ENCODE measurements at regions not wholly inside any gene's neighbourhood (a gene's known extent, or its start where the extent isn't known, plus 50 kb on each side); places are given as distances from the start of the nearest gene placed in this dataset.

DNA sequence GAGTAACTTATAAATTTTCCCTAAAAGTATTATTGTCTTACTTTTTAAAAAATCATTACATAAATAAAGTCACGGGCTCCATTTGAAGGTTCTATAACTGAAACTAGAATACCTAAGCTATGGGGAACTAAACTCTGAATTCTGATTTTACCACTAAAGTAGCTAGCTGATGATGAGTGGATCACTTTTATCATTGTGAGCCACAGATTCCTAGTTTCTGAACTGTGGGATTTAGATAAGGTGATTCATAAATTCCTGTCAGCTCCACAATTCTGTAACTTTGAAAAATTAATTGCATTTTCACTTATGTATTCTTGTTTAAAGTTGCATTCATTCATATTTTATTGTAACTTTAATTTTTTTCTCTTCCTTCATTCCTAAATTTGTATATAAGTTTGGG lies 540.9 kb downstream of the GBA3 start:
- H4K20me1 ChIP-seq (ENCODE audit: control insufficient read depth, insufficient read depth, low read length, poor library complexity, severe bottlenecking), result no peaks in the 10 kb centered on the region
- CTCF ChIA-PET, result no interaction called here
- Mint-ChIP-seq H3K27me3 (no peaks in the 10 kb centered on the region), H3K27ac (no peak overlapping the region), H3K9me3 (ENCODE audit: insufficient read depth) (no peaks in the 10 kb centered on the region), H3K4me3 (no peak overlapping the region), H3K4me1 (no peaks in the 10 kb centered on the region)
- no peaks in the 10 kb centered on the region for H3K4me1 ChIP-seq (ENCODE audit: control insufficient read depth in 2 of 2, insufficient read depth in 2 of 2, low read length in 2 of 2)
- POLR2A ChIA-PET, result no interaction called here
- H2AFZ ChIP-seq (ENCODE audit: insufficient read depth, low read depth, low read length, poor library complexity, severe bottlenecking), result no peak overlapping the region
- H3K4me3 ChIP-seq (ENCODE audit: control extremely low read depth in 1 of 5, extremely low read depth in 1 of 5, insufficient read depth in 1 of 5, low read depth in 2 of 5, low read length in 4 of 5), result no peak overlapping the region
- H3K9me3 ChIP-seq (ENCODE audit: control extremely low read depth in 1 of 3, control insufficient read depth in 2 of 3, insufficient read depth in 1 of 3, low read length in 2 of 3), result peaks cover 1 to 3% (median 2%) of the 10 kb centered on the region in 3 donors
- intact Hi-C loops (cut with micrococcal nuclease), result no loop called here
- no peak for ATAC-seq (ENCODE audit: low read depth)
- no CpG with 5 or more reads among the region's 1 CpG for WGBS (ENCODE audit: insufficient coverage)
- H3K36me3 ChIP-seq (replicated peaks in 1 of 2; ENCODE audit: control extremely low read depth in 1 of 2, control insufficient read depth in 1 of 2, extremely low read depth in 1 of 2, insufficient read depth in 2 of 2, low read length in 1 of 2), result no peaks in the 10 kb centered on the region
- TF ChIP-seq, protein P1, sequence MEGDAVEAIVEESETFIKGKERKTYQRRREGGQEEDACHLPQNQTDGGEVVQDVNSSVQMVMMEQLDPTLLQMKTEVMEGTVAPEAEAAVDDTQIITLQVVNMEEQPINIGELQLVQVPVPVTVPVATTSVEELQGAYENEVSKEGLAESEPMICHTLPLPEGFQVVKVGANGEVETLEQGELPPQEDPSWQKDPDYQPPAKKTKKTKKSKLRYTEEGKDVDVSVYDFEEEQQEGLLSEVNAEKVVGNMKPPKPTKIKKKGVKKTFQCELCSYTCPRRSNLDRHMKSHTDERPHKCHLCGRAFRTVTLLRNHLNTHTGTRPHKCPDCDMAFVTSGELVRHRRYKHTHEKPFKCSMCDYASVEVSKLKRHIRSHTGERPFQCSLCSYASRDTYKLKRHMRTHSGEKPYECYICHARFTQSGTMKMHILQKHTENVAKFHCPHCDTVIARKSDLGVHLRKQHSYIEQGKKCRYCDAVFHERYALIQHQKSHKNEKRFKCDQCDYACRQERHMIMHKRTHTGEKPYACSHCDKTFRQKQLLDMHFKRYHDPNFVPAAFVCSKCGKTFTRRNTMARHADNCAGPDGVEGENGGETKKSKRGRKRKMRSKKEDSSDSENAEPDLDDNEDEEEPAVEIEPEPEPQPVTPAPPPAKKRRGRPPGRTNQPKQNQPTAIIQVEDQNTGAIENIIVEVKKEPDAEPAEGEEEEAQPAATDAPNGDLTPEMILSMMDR (IDR thresholded peaks at IDR 0.05), result no peak
- TF ChIP-seq EZH2 (IDR thresholded peaks at IDR 0.05; ENCODE audit: borderline replicate concordance, insufficient read depth, low read depth, low read length, poor library complexity, severe bottlenecking), result no peak
- no peak for DNase-seq
- H3K79me2 ChIP-seq (ENCODE audit: control insufficient read depth, insufficient read depth, low read length), result no peaks in the 10 kb centered on the region
- no peak overlapping the region for H3K9ac ChIP-seq (ENCODE audit: low read length)
- H3K27me3 ChIP-seq (replicated peaks in 1 of 4; ENCODE audit: control extremely low read depth in 1 of 4, control insufficient read depth in 3 of 4, insufficient read depth in 4 of 4, low read length in 3 of 4), result no peaks in the 10 kb centered on the region
- no peak overlapping the region for H3K4me2 ChIP-seq (replicated peaks; ENCODE audit: low read depth, low read length, poor library complexity, severe bottlenecking)
- no peak overlapping the region for H3K27ac ChIP-seq (ENCODE audit: low read length in 2 of 2)

- Mint-ChIP-seq H3K4me3 (no peak overlapping the region), H3K27me3 (no peaks in the 10 kb centered on the region), H3K9me3 (ENCODE audit: insufficient read depth) (no peaks in the 10 kb centered on the region), H3K4me1 (no peaks in the 10 kb centered on the region), H3K27ac (no peak overlapping the region)
- Histone ChIP-seq H4K20me1 (ENCODE audit: control insufficient read depth, insufficient read depth, low read length, poor library complexity, severe bottlenecking) (no peaks in the 10 kb centered on the region), H3K9me3 (ENCODE audit: control extremely low read depth in 1 of 3, control insufficient read depth in 2 of 3, insufficient read depth in 1 of 3, low read length in 2 of 3) (peaks cover 1 to 3% (median 2%) of the 10 kb centered on the region in 3 donors), H3K27ac (ENCODE audit: low read length in 2 of 2) (no peak overlapping the region), H3K4me2 (replicated peaks; ENCODE audit: low read depth, low read length, poor library complexity, severe bottlenecking) (no peak overlapping the region), H3K79me2 (ENCODE audit: control insufficient read depth, insufficient read depth, low read length) (no peaks in the 10 kb centered on the region), H3K9ac (ENCODE audit: low read length) (no peak overlapping the region), H3K27me3 (replicated peaks in 1 of 4; ENCODE audit: control extremely low read depth in 1 of 4, control insufficient read depth in 3 of 4, insufficient read depth in 4 of 4, low read length in 3 of 4) (no peaks in the 10 kb centered on the region), H3K4me3 (ENCODE audit: control extremely low read depth in 1 of 5, extremely low read depth in 1 of 5, insufficient read depth in 1 of 5, low read depth in 2 of 5, low read length in 4 of 5) (no peak overlapping the region), H3K4me1 (ENCODE audit: control insufficient read depth in 2 of 2, insufficient read depth in 2 of 2, low read length in 2 of 2) (no peaks in the 10 kb centered on the region), H2AFZ (ENCODE audit: insufficient read depth, low read depth, low read length, poor library complexity, severe bottlenecking) (no peak overlapping the region), H3K36me3 (replicated peaks in 1 of 2; ENCODE audit: control extremely low read depth in 1 of 2, control insufficient read depth in 1 of 2, extremely low read depth in 1 of 2, insufficient read depth in 2 of 2, low read length in 1 of 2) (no peaks in the 10 kb centered on the region)
- intact Hi-C loops (cut with micrococcal nuclease), result no loop called here
- CTCF ChIA-PET, result no interaction called here
- TF ChIP-seq, protein P1 (IDR thresholded peaks at IDR 0.05), result no peak
- POLR2A ChIA-PET, result no interaction called here
- ATAC-seq (ENCODE audit: low read depth) (no peak), DNase-seq (no peak)
- no CpG with 5 or more reads among the region's 2 CpGs for WGBS (ENCODE audit: insufficient coverage)
Observed at GRCh38 chr4:23232987-23233386, 540.2 kb downstream of the GBA3 start.
